Thyroid gland (tissue), 4 donors: ENCODE measurements at regions not wholly inside any gene's neighbourhood (a gene's known extent, or its start where the extent isn't known, plus 50 kb on each side); places are given as distances from the start of the nearest gene placed in this dataset.

Experiments
- CTCF ChIP-seq, 6 experiments: fragments of 200-600 bp in 3 of 6; fragments of 450-650 bp in 3 of 6; sonication (generic) in 3 of 6; IDR thresholded peaks; one replicate each; pipeline ENCODE4 v1.5.1; 2016 to 2019; ENCODE audit warnings: antibody characterized with exemption in 6 of 6, mild to moderate bottlenecking in 2 of 6, inconsistent platforms in 1 of 6, moderate library complexity in 1 of 6
- POLR2A ChIP-seq, 2 donors: fragments of 450-650 bp; IDR thresholded peaks; one replicate each; pipeline ENCODE4 v1.6.1; 2017; ENCODE audit warnings: antibody characterized with exemption in 2 of 2, mild to moderate bottlenecking in 2 of 2, moderate library complexity in 1 of 2

GRCh38 chr22:47804281-47804680, 1041.8 kb downstream of the TBC1D22A start:
- TF ChIP-seq CTCF (IDR thresholded peaks at IDR 0.05): no peak
- no peak for TF ChIP-seq POLR2A (IDR thresholded peaks at IDR 0.05)
